GM12892 (cell line): ENCODE measurements at regions not wholly inside any gene's neighbourhood (a gene's known extent, or its start where the extent isn't known, plus 50 kb on each side); places are given as distances from the start of the nearest gene placed in this dataset.

Experiments used
- POLR2A ChIP-seq: IDR thresholded peaks from 2 replicates; pipeline ENCODE4 v1.6.1; 2011; ENCODE audit warnings: low read depth, low read length, control low read depth
- POLR2AphosphoS5 ChIP-seq: IDR thresholded peaks from 2 replicates; pipeline ENCODE4 v1.6.1; 2011; ENCODE audit warnings: low read depth, low read length, control low read depth
- TAF1 ChIP-seq: IDR thresholded peaks from 2 replicates; pipeline ENCODE4 v1.6.1; 2011; ENCODE audit warnings: low read depth, mild to moderate bottlenecking, control low read depth, low read length, borderline replicate concordance

GRCh38 chr2:129092956-129093355 is 774.3 kb upstream of the HS6ST1 start:
- TF ChIP-seq POLR2AphosphoS5 (no peak), POLR2A (no peak), TAF1 (no peak)
